Activated CD4-positive, alpha-beta T cell treated with anti-CD3 and anti-CD28 coated beads, Interleukin-2, amount 50 U/mL, for 48 hours (primary cell): ENCODE measurements at regions not wholly inside any gene's neighbourhood (a gene's known extent, or its start where the extent isn't known, plus 50 kb on each side); places are given as distances from the start of the nearest gene placed in this dataset.

Experiments
- DNase-seq, 2 experiments: peaks; one replicate each; pipeline ENCODE4 v3.0.0-alpha.2; 2020

- no peak for DNase-seq
Observed at GRCh38 chr3:177977381-177978158, 558.7 kb upstream of the KCNMB2 start.

- DNase-seq = no peak
Observed at GRCh38 chr3:177978946-177979345, 557.3 kb upstream of the KCNMB2 start.

GRCh38 chr3:177979703-177980102, 556.5 kb upstream of the KCNMB2 start:
- DNase-seq = no peak

- no peak for DNase-seq
Observed at GRCh38 chr3:177981576-177981975, 554.7 kb upstream of the KCNMB2 start.

GRCh38 chr3:177982034-177982433, 554.2 kb upstream of the KCNMB2 start:
- no peak for DNase-seq

- no peak for DNase-seq
Observed at GRCh38 chr3:177983320-177983719, 552.9 kb upstream of the KCNMB2 start.

GRCh38 chr3:177992993-177993970, 543.0 kb upstream of the KCNMB2 start:
- no peak for DNase-seq

GRCh38 chr3:177994976-177995375, 541.3 kb upstream of the KCNMB2 start:
- no peak for DNase-seq

- no peak for DNase-seq
Observed at GRCh38 chr3:177995381-177996085, 540.7 kb upstream of the KCNMB2 start.

- peak; percentile 20 to 33 for DNase-seq
Observed at GRCh38 chr3:178001670-178002101, 534.5 kb upstream of the KCNMB2 start.

- DNase-seq = no peak
Observed at GRCh38 chr3:178002113-178002512, 534.1 kb upstream of the KCNMB2 start.

- no peak for DNase-seq
Observed at GRCh38 chr3:178003756-178004155, 532.5 kb upstream of the KCNMB2 start.

- DNase-seq = no peak
Observed at GRCh38 chr3:178005961-178006360, 530.3 kb upstream of the KCNMB2 start.

- DNase-seq = no peak
Observed at GRCh38 chr3:178010306-178010705, 525.9 kb upstream of the KCNMB2 start.

- no peak for DNase-seq
Observed at GRCh38 chr3:178019645-178020044, 516.6 kb upstream of the KCNMB2 start.

- no peak for DNase-seq
Observed at GRCh38 chr3:178022599-178022998, 513.6 kb upstream of the KCNMB2 start.

GRCh38 chr3:178028933-178029332, 507.3 kb upstream of the KCNMB2 start:
- DNase-seq = no peak

- DNase-seq = no peak
Observed at GRCh38 chr3:178036451-178037144, 499.6 kb upstream of the KCNMB2 start.

- DNase-seq = no peak
Observed at GRCh38 chr3:178041931-178042330, 494.3 kb upstream of the KCNMB2 start.

- no peak for DNase-seq
Observed at GRCh38 chr3:178042376-178042775, 493.9 kb upstream of the KCNMB2 start.

GRCh38 chr3:178043084-178043483, 493.2 kb upstream of the KCNMB2 start:
- DNase-seq = no peak

- DNase-seq = no peak
Observed at GRCh38 chr3:178044320-178044719, 491.9 kb upstream of the KCNMB2 start.

- no peak for DNase-seq
Observed at GRCh38 chr3:178047496-178047895, 488.7 kb upstream of the KCNMB2 start.
